Stimulated activated CD8-positive, alpha-beta memory T cell treated with anti-CD3 and anti-CD28 coated beads, Interleukin-4, amount 100 ng/mL, for 24 hours (primary cell): ENCODE measurements at regions not wholly inside any gene's neighbourhood (a gene's known extent, or its start where the extent isn't known, plus 50 kb on each side); places are given as distances from the start of the nearest gene placed in this dataset.

Source experiments
- DNase-seq: peaks from one replicate; pipeline ENCODE4 v3.0.0-alpha.2; 2020; ENCODE audit warnings: low read depth

DNA sequence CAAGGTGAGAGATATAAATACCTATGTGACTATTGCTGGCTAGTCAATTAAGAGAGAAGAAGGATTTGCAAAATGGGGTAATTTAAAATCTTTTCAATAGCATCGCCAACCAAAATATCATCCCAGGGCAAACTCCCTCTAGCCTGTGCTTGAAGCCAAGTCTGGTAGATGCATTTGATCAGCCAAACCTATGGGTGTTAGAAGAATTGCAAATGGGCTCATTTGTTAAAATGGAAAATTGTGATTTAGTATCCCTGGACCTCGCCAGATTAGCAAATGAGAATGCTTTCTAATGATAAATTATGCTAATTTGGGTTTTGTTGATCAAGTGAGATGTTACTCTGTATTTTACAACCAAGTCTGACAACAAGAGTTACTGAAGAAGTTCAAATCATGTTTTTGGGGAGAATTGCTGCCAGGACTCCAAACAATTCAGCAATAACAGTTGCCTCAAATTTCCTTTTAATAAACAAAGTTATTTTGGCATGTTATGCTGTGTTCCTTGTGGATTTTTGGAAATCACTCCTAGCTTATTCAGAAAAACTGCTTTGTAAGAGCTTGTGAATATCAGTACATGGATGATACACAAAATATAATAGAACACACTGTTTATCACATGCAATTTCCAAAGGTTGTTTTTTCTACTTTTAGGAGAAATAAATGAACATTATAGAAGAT lies 272.5 kb upstream of the PARD3B start:
- no peak for DNase-seq

DNA sequence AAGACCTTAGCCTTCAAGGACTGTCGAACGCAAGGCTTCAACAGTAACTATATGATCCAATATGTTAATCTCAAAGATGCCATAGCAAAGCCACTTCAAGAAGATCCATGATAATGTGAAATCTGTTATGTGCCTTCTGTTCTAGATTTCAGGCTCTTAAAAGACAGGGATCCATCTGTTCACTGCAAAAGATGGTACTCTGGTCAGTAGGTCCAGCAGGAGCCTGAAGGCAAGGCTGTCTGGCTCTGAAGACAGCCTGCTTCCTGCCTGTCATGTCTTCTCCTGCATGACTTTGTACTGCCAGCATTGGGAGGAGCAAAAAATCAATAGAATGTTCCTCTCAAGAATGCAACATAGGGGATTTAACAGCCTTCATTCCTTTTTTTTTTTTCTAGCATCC lies 270.8 kb upstream of the PARD3B start:
- no peak for DNase-seq

DNA sequence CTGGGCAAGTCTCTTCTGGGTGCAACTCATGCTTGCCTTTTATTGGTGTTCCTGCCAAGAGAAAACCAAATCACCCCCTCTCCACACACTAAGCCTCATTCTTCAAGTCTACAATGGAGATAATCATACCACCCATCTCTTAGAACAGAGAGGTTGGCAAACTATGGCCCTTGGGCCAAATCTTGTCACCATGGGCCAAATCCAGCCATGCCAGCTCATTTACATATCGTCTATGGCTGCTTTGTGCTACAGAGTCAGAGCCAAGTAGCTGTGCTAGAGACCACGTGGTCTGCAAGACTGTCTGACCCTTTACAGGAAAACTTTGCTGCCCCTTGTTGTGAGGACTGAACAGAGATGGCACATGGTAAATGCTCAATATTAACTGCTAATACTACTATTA lies 270.3 kb upstream of the PARD3B start:
- DNase-seq, result no peak

- no peak for DNase-seq
Observed at GRCh38 chr2:204277226-204277625, 268.0 kb upstream of the PARD3B start.

GRCh38 chr2:204278454-204278853 lies 266.8 kb upstream of the PARD3B start:
- no peak for DNase-seq

GRCh38 chr2:204279819-204280218 lies 265.5 kb upstream of the PARD3B start:
- DNase-seq, result no peak

- DNase-seq, result no peak
Observed at GRCh38 chr2:204280262-204280668, 265.0 kb upstream of the PARD3B start.

GRCh38 chr2:204282081-204282480 lies 263.2 kb upstream of the PARD3B start:
- no peak for DNase-seq

- DNase-seq, result no peak
Observed at GRCh38 chr2:204282525-204282924, 262.8 kb upstream of the PARD3B start.

DNA sequence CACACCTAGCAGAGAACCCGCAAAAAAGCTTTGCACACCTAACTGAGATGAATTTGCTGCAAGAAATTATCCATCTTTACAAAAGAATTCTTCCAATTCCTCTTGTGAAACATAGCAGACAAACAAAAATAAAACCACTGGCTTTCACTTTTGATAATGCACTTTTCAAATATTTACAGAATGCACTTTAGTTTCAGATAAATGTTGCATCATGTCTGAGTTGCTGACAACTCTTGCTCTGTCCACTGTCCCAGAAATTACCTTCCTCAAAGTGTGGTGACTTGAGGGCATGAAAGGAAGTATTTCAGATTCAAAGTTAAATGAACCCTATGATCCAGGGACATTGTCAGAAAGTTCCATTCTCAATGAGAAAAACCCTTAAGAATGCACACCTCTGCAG lies 256.2 kb upstream of the PARD3B start:
- no peak for DNase-seq

DNA sequence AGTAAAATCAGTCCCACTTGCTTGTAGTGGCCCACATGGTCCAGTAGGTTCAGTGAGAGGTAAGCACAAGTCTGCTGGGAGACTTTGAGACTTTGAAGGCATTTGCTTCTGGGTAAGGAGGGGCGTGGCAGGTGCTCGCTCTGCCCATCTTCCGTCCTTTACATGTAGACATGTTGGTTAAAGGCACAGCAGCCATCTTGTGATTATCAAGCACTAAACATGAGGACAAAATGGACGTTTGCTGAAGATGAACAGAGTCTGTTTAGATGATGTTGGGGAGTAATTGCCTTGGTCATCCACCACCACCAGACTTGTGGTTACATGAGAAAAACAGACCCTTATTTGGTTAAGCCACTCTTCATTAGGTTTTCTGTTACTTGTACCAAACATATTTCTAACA lies 252.8 kb upstream of the PARD3B start:
- no peak for DNase-seq

- no peak for DNase-seq
Observed at GRCh38 chr2:204293884-204294747, 251.2 kb upstream of the PARD3B start.

- no peak for DNase-seq
Observed at GRCh38 chr2:204298404-204298803, 246.9 kb upstream of the PARD3B start.

GRCh38 chr2:204299766-204300165 lies 245.5 kb upstream of the PARD3B start:
- DNase-seq, result no peak

- no peak for DNase-seq
Observed at GRCh38 chr2:204306667-204307066, 238.6 kb upstream of the PARD3B start.

GRCh38 chr2:204312105-204312504 lies 233.2 kb upstream of the PARD3B start:
- no peak for DNase-seq

DNA sequence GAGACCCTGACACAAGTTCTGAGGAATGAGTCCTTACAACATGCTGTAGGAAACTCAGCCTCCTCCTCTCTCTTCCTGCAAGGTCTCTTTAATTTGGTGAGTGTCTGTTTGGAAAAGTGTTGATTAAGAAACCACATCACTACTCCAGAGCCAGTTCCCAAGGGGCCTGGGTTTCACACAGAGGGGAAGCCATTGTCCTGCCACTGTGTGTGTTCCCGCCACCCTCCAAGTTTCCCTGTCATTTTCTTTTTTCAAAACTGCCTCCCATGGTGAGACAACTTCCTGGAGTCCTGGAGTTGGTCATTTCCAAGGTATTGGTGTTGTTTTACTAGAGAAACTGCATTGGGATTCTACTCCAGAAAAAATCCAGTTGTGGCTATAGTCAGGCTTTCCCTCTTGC lies 232.0 kb upstream of the PARD3B start:
- no peak for DNase-seq

DNA sequence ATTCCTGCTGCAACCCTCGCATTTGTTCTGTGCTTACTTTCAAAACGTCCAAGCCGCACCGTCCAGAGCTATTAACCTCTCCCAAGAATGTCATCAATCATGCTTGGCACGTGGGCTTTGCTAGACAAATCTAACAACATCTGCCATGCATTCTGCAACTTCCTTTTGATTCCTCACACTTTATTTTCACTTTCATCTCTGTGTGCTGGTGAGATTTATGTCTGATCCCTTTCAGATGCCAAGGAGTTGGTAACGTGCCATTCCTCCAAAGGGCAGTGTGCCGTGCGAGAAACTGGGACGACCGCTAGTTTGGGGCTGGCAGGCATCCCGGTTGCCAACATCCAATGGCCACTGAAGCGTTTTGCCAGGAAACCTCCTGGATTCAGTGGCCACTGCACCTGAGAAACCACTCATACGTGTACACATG lies 230.0 kb upstream of the PARD3B start:
- DNase-seq, result no peak

GRCh38 chr2:204317640-204318039 lies 227.6 kb upstream of the PARD3B start:
- DNase-seq, result no peak

GRCh38 chr2:204321027-204321800 lies 224.1 kb upstream of the PARD3B start:
- DNase-seq, result no peak

DNA sequence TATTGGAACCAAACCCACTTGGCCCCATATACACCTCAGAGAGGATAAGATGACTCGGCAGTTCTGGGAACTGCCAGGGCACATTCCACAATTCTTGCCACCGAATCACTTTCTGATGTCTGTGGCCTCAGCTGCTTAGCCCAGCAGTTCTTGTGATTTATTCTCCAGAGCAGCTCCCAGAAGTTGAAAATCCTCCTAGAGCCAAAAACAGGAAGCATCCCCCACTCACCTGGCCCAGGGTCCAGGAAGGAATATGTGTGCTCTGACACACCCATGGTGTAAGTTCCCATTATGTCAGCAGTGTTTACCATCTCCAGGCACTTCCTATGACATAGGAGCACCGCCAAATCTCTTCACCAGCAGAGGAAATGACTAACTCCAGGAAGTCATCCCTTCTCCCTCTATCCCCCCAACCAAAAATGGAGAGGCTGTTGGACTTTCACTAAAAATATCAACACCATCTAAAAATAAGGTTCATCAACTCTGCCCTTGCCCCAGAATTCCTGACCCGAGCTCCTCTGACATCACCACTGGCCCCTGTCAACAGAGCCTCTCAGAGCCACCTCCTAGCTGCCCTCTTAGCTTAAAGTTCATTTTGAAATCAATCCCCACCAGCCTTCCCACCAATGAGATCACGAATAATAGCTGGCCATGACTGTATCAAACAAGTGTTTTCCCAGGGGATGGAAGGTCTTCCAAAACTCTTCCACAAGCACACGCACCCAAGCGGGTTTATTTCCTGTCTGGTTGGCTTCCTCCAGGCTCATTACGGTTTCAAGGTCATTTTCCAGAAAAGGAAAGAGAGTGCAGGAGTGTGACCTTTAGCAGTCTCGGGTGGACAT lies 223.1 kb upstream of the PARD3B start:
- DNase-seq, result no peak

- peak; percentile 9 for DNase-seq
Observed at GRCh38 chr2:204325468-204325867, 219.8 kb upstream of the PARD3B start.
